Fibroblast of skin of right biceps (primary cell): ENCODE measurements at regions not wholly inside any gene's neighbourhood (a gene's known extent, or its start where the extent isn't known, plus 50 kb on each side); places are given as distances from the start of the nearest gene placed in this dataset.
A peak's percentile ranks its signal among the peaks of the same experiment; 100 is the strongest.
"Not testable (repeated sequence)": the region's sequence is repeated elsewhere in the genome, so short reads cannot be mapped to it uniquely, and the experiment has no call there.

Source experiments
- DNase-seq: peaks from one replicate; pipeline ENCODE4 v3.0.0-alpha.2; 2013

DNA sequence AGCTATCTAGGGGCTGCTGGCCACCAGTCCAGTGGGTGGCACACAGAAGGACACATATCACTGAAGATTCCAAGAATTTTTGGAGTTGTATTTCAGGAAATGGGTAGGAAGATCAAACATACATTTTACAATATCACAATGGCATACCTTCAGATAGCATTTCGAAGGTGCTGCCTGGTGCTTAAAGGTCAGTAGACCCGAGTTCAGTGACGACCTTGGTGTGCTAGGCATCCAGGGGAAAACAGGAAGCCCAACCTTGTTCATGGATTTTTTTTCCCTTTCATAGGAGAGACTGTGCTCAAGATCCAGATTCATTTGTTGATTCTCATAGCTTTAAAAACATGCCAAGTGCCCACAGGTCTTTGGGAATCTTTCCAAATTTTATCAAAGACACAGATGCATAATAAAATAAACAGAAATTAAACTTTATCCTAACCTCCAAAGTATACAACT lies 51.0 kb upstream of the RCBTB2 start:
- DNase-seq: no peak

- DNase-seq: no peak
Measured at GRCh38 chr13:48585456-48585840, 52.6 kb upstream of the RCBTB2 start.

- no peak for DNase-seq
Measured at GRCh38 chr13:48586591-48587103, 53.8 kb upstream of the RCBTB2 start.

DNA sequence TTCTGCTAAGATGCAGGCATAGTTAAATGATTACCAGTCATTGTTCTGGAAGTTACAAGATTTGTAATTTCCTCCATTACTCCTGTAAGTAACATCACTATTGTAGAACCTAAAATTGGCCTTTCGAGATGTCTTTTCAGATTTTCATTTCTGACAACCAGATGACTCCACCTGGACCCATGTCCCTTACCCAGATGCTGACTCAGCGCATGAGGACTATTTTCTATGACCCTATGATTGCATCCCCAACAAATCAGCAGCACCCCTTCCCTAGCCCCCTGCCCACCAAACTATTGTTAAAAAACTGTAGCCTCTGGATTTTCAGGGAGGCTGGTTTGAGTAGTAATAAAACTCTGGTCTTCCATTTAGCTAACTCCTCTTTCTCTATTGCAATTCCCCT lies 55.2 kb upstream of the RCBTB2 start:
- DNase-seq: no peak

- no peak for DNase-seq
Measured at GRCh38 chr13:48590141-48590901, 57.4 kb upstream of the RCBTB2 start.

- not testable (repeated sequence) for DNase-seq
Measured at GRCh38 chr13:48591124-48591872, 58.4 kb upstream of the RCBTB2 start.

GRCh38 chr13:48591889-48592687 lies 59.2 kb upstream of the RCBTB2 start:
- no peak for DNase-seq

GRCh38 chr13:48592688-48593049 lies 59.8 kb upstream of the RCBTB2 start:
- DNase-seq: no peak

DNA sequence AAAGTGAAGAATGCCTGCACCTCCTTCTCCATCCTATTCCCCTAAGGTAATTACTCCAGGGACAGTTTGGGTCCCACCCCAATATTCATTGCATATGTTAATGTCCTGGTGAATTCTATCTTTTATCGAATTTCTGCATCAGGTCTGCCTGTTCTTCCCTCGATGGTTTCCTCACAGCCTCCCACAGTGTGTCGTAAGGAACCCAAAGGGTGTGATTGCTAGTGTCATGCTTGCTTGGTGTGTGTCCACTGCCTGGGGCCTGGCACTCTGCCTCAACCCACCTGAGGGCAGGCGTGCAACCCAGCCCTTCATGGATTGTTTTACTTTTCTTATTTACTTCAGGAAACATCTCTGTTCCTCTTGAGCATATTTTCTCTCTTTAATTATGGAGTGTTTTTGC lies 60.2 kb upstream of the CYSLTR2 start:
- no peak for DNase-seq

DNA sequence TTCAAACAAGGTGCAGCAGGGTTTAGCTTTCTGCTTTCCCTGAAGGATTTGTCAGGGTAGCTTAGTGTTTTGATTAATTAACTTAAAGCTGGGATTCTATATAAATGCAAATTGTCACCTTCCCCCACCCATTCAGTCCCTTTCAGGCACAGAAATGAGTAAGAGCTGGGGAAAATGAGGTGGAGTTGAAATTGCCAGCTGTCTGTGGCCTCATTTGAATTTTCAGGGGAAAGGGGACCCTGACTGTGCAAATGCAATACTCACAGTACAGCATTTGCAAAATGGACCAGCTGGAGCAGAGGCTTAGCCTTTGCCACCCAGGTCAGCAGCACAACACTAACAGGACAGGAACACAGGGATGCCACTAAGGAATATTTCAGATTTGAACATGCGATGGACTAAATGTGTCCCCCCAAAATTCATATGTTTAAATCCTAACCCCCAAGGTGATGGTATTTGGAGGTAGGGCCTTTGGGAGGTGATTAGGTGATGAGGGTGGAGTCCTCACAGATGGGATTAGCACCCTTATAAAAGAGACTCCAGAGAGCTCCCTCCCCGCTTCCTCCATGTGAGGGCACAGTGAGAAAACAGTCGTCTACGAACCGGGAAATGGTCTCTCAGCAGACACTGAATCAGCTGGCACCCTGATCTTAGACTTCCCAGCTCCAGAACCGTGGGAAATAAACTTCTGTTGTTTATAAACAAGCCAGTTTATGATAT lies 59.5 kb upstream of the CYSLTR2 start:
- no peak for DNase-seq

GRCh38 chr13:48595431-48596429 lies 58.0 kb upstream of the CYSLTR2 start:
- peak; percentile 52 for DNase-seq

- DNase-seq: peak; percentile 89
Measured at GRCh38 chr13:48600374-48601364, 53.1 kb upstream of the CYSLTR2 start.

GRCh38 chr13:48602296-48603016 lies 51.3 kb upstream of the CYSLTR2 start:
- no peak for DNase-seq

GRCh38 chr13:48603375-48603774 lies 50.4 kb upstream of the CYSLTR2 start:
- no peak for DNase-seq
